HG02970 (cell line): ENCODE measurements at regions not wholly inside any gene's neighbourhood (a gene's known extent, or its start where the extent isn't known, plus 50 kb on each side); places are given as distances from the start of the nearest gene placed in this dataset.
"Not testable (repeated sequence)": the region's sequence is repeated elsewhere in the genome, so short reads cannot be mapped to it uniquely, and the experiment has no call there.

Source experiments
- ATAC-seq: cut with Tn5 transposase; IDR thresholded peaks from one replicate; pipeline ENCODE4 v1.9.1; 2021; ENCODE audit warnings: mild to moderate bottlenecking, moderate library complexity, moderate number of reproducible peaks; ENCODE audit not compliant: unreplicated experiment, low FRiP score

DNA sequence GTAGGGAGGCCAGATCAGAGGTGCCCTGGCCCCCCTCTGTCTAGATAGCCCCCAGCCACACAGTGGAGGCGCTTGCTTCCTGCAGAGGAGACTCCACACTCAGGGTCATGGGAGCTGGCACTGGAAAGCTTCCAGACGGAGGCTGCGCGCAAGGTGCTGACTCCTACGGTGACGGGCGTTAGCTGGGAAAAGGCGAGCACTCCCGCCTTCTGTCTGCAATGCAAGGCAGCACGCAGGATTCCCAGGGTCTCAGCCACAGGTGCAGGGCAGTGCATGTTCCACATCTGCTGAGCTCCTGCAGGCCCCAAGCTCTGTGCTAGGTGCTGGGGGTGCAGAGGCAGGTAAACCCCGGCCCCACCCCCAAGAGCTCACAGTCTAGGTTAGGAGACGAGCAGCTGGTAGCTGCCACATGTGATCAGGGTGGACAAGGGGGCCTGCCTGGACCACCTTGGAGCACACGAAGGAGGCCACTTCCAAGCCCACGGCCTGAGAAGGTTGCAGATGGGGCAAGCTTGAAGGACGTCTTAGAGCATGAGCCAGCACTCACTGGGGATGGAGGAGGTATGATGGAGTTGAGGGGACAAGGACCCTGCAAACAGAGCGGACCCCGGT lies 310.9 kb upstream of the DIO3 start:
- ATAC-seq, result no peak

DNA sequence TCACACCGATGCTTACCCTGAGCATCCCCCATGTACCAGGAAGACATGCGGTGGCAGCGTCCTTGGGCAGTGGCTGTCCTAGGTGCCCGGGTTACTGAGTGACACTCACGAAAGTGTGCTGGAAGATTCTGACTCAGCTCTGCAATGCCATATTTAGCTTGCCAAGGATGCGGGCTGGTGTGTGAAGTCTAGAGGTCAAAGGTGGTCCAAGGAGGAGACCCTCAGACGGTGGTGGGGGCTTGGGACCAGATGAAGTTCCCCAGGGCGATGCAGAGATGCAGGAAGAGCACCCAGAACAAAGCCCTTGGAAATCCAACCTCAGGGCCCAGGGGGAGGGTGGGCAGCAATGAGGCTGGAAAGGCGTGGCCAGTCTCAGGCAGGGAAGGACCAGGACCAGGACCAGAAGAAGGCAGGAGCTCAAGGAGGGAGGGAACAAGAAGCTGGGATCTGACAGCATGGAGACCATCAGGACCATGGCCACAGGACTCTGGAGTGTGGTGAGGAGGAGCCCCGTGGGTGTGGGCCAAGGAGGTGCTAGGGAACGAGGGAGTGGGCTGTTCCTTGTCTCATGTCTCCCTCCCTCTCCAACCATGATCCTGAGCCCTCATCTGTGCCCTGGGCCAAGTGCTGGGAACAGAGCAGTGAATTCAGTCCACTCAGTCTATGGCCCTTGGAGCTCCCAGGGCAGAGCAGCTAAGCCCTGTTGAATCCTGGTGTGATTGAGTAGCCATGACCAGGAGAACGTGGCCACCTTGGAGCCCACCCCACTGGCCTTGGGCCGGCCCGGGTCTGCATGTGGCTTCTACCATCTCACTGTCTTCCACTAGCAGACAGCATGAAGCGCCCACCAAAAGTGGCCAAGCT lies 310.1 kb upstream of the DIO3 start:
- no peak for ATAC-seq

DNA sequence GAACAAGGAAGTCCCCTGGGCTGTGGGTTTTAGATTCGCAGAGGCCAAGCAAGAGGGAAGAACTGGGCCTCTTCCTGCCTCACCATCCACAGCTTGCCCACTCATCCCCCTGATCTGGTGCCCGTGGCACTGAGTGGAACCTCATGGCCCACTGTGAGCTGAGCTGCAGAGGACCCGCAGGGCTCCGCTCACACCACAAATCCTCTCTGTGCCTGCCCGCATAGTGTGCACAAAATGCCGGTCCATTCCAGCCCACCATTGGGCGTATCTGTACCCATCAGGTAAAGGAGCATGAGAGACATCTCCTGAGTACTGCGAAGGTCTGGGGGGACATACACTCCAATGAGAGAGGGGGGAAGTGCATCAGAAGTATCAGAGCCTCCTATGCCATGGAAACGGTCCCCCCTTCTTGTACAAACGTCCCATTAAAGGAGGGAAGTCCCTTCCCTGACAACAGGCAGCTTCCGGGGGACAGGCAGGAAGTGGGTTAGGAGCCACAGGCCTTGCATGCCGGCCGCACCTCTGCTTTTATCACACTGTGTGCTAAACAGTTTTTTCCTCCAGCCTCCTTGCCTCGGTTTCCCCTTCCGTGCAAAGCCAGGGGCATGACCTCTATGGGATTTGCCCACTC lies 309.4 kb upstream of the DIO3 start:
- no peak for ATAC-seq

DNA sequence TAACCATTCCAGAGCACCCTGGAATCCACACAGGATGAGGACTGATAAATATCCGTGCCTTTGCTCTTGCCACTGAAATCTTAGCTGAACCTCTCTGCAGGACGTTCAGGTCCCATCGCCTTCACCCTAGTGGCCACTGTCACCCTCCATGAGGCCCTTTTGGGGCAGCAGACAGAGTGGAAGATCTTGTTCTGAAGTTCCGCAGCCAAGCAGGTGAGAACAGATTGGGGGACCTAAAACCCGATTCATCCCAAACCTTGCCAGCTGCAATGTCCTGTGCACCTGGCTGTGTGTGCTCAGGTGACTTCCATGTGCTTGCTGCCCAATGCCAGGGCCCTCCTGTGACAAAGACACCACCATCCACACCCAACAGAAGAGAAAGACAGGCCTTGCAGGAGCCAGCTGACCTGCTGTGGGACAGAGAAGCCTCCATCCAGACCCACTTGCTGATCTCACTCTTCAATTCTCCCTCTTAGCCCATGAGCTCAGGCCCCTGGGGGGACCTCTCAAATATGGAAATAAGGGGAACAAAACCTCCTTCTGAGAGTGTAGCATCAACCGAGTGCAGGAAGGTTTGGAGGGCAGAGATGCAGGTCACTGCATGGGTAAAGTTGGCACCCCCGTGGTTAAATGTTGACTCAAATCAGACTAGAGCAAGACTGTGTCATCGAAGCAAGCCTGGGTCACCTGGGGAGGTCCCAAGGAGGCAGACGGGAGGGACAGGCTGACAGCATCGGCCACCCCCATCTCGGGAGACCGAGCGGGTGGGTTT lies 308.7 kb upstream of the DIO3 start:
- no peak for ATAC-seq

DNA sequence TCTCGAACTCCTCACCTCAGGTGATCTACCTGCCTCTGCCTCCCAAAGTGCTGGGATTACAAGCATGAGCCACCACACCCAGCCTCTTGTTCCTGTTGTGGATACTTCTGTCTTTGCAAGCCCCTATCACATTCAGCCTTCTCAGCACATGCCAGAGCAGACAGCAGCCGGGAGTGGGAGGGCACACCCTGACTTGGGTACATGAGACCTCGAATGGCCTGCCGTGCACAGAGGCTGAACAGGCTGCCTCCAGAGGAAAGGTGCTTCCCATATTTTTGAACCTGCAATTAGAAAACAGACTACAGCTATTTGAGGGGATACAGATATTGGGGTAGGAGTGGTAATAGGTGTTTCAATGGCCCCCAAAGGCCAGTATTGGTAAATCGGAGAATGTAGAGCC lies 307.3 kb upstream of the DIO3 start:
- no peak for ATAC-seq

DNA sequence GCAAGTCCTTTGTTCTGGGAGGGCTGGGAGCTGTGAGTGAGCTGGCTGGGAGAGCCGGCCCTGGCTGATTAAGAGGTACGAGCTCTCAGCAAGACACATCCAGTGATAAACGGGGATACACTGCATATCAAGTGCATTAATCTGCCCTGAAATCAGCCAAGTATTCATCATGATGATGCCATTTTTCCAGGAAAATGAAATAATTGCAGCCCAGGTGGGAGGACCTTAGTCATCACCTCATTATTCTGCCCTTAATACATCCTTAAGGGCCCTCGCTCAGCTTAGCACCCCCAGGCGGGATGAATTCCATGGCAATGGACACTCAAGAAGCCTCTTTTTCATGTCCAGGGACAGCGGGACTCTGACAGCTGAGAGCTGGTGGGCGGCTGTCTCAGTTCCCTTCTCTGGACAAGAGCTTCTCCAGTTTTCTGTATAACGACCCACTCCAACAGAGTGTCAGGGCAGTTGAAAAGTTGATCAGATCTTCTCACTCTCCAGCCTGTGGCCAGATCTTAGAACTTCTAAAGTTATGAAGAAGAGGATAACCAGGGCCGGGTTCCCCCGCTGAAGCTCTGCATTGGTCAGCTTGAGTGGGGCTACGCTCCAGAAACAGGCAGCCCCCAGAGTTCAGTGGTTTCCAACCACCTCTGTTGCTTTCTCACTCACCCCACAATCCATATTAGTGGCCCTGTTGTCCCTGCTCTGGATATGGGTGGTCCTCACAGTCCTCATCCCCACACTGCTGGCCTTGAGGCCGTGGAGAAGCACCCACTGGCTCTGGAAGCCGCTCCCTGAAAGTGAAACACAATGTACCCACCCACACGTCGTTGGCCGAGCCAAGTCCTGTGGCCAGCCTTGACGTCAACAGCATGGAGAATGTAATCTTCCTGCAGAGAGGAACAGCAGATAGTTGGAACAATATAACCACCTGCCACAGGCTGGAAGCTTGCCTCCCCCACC lies 306.2 kb upstream of the DIO3 start:
- no peak for ATAC-seq

DNA sequence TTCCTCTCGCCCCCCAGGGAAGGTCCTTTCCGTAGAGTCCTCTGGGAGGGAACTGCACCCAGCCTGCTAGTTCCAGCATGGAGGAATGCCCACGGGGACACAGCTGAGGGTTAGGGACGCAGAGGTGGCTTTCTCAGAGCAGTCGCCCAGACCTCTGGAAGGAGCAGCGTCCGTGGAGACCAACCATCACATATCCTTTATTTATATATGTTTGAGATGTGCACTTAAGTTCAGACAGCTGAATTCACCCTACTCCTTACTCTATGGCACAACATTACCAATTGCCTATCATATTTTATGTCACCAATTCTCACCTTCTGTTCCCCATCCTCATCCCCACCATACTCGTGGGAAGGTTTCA lies 305.6 kb upstream of the DIO3 start:
- ATAC-seq, result no peak

DNA sequence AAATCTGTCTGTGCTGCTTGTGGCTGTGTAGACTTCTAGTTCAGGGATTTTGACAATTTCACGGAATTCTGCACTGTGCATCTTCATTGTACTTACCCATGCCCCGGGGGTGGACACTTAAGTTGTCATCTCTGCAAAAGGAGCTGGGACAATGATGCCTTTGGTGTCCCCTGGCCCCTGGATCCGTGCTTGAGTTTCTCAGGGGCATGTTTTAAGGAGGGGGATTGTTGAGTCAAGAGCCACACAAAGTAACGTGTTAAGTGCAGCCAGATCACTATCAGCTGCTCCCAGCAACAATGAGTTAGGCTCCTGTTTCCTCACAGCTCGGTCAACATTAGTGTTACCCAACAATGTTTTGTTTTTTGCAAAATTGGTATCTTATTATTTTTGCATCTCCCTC lies 305.0 kb upstream of the DIO3 start:
- no peak for ATAC-seq

DNA sequence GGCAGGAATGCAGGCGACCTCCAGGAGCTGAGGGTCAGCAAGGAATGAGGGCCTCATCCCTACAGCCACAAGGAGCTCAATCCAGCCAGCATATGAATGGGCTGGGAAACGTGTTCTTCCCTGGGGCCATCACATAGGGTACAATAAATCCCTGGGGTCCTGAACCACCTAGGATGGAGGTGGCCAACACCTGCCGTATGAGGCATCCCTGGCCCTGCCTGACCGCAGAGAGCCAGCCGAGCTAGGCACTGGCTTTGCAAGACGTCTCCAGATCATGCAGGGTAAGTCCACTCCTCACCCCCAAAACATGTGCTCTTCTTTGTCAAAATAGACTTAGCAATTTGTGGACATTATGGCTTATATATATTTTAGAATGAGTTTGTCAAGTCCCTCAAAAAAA lies 303.7 kb upstream of the DIO3 start:
- ATAC-seq, result no peak

DNA sequence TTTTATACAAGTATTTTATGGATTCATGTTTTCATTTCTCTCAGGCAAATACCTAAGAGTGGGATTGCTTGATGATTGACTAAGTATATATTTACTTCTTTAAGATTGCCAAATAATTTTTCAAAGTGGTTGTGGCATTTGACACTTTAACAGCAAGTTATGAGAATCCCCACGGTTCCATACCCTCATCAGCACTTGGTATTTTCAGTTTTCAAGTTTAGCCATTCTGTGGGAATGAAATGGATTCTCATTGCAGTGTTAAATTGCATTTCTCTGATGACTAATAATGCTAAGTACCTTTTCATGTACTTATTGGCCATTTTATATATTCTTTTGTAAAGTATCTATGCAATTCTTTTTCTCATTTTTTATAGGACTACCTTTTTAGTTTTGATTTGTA lies 301.5 kb upstream of the DIO3 start:
- ATAC-seq, result no peak

DNA sequence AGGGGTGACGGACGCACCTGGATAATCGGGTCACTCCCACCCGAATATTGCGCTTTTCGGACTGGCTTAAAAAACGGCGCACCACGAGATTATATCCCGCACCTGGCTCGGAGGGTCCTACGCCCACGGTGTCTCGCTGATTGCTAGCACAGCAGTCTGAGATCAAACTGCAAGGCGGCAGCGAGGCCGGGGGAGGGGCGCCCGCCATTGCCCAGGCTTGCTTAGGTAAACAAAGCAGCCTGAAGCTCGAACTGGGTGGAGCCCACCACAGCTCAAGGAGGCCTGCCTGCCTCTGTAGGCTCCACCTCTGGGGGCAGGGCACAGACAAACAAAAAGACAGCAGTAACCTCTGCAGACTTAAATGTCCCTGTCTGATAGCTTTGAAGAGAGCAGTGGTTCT lies 294.9 kb upstream of the DIO3 start:
- not testable (repeated sequence) for ATAC-seq

DNA sequence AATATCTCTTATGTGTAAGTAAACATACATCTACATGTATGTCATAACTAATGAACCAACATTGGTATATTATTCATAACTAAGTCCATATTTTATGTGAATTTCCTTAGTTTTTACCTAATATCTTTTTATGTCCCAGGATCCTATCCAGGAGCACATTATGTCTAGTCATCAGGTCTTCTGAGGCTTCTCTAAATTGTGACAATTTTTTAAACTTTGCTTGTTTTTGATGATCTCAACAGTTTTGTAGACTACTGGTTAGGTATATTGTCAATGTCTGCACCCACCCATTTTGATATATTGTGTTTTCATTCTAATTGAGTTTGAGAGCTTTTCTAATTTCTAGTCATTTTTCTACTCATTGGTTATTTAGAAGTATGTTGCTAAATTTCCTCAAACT lies 288.2 kb upstream of the DIO3 start:
- ATAC-seq, result no peak

DNA sequence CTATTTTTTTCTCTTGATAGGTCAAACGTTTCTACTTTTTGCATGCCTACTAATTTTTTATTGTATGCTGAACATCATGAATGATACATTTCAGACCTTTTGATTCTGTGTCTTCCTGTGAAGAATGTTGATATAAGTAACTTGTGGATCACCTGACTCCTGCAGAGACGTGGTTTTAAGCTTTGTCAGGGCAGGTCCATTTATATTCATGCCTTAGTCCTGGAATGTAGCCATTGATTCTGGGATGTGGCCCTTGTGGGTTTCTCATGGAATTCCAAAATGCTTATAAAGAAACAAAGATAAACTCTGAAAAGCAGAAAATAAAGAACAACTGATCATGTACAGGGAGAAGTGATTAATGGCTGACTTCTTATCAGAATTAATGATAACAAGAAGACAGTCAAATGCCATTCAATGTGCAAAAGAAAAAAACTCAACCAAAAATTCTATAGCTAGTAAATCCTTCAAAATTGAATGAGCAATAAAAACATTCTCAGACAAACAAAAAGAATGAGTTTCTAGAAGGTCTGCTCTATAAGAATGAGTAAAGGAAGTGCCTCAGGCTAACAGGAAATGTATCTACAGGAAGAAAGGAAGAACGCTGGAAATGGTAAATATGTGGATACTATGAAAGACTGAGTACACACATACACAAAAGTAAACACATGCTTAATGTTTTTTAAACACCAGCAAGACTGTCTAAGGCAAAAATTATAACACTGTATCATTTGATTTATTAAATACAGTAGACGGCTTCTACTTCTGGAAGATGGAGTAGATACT lies 284.8 kb upstream of the DIO3 start:
- no peak for ATAC-seq

DNA sequence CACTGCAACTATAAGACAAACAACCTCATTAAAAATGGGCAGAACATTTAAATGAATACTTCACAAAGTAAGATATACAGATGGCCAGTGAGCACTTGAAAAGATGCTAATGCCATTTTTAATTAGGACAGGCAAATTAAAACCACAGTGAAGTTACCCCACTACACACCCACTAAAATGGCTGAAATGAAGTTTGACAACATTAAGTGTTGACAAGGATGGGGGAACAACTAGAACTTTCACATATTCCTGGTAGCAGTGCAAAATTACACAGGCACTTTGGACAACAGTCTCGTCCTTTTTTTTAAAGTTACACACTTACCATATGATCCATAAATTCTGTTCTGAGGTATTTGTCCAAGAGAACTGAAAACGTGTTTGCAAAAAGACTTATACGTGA lies 278.9 kb upstream of the DIO3 start:
- ATAC-seq, result no peak

DNA sequence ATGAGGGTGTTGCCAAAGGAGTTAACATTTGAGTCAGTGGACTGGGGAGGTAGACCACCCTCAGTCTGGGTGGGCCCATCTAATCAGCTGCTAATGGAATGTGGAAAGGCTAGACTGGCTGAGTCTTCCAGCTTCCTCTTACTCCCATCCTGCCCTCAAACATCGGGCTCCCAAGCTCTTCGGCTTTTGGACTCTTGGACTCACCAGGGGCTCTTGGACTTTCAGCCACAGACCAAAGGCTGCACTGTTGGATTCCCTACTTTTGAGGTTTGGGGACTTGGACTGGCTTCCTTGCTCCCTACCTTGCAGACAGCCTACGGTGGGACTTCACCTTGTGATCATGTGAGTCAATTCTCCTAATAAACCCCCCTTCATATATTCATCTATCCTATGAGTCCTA lies 276.6 kb upstream of the DIO3 start:
- no peak for ATAC-seq

DNA sequence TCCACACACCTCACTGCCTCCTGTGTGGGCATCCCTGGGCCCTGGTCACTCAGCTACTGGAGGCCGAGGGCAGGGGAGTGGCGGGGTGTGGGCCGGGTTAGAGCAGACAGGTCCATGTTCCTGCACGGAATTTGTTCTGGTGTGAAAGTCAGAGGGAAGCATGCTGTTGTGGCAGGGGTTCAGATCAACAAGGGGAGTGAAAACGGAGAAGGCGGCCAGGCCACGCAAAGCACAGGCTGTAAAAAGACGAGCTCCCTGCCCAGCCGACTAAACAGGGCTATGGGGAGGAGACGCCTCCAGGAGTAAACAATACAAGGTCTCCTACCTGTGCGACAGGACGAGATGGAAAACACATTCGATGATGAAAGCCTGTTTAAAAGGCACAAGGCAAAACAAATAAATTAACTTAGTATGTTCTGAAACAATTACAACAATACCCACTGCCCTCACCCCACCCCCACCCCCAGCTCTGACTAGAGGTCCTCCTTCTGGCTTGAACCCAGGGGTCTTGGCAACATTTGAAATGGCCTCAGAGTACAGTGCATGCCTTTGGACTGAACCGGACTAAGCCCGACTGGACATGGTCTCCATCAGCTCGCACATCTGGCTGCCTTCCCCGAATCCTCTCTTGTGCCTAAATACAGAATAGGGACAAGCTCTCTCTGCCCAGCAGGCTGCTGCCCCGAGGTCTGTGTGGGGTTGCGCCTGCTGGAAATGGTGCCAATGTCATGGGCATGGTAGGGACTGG lies 274.9 kb upstream of the DIO3 start:
- ATAC-seq, result no peak

DNA sequence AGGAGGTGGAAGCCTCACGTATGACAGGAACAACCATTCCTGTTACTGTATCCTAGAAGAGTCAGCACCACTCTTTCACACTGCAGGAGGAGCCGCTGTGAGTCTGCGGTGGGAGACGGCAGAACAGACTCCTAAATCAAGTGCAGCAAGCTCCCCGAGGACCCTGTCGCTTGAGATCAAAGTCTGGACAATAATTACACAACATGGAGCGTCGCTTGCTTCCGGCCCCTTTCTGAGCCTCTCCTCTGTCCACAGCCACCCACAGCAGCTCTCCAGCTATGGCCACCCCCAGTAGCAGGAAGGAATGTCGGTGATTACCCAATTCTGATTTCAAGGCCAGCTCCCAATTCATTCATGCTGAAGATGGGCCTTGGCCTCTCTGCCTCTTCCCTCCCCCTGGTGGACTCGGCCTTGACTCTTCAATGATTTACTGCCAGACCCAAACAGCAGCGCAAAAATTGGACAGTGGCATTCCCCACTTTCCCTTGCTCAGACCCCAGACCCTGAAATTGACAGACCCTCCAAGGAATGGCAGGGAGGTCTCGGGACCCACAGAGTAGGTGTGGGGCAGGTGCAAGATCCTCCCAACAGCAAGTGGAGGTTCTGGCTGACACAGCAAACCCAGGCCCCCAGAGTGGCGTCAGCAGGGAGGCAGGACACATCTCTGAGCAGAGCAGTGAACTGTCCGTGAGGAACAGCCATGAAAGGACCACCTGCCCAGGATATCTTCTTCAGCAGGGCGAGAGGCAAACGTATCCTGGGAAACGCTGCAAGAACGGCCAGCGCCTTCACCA lies 272.7 kb upstream of the DIO3 start:
- ATAC-seq, result no peak

DNA sequence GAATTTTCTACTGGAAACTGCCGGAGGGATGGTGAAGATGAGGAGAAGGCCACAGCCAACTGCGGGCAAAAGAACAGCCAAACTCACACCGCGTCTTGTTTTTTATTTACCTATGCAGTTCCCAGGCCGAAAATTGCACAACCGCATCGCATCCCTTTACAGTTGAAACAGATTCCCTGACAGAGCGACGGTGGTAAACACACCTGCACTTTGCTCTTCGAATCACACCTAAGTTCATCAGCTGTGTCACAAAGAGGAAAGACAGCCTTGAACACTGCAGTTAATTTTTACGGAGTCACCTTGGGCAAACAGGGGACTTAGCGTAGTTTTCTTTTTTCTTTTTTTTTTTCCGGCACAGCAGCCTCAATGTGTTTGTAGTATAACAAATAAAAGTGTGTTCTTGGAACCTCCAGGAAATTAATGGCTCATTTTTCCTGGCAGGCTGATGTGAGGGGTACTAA lies 272.0 kb upstream of the DIO3 start:
- ATAC-seq, result no peak
